ENCODE measurements at regions not wholly inside any gene's neighbourhood (a gene's known extent, or its start where the extent isn't known, plus 50 kb on each side); places are given as distances from the start of the nearest gene placed in this dataset.
A peak's percentile ranks its signal among the peaks of the same experiment; 100 is the strongest.

GRCh38 chr4:27412613-27413012 is 552.0 kb downstream of the STIM2 start:
- Histone ChIP-seq H3K4me3 (no peak overlapping the region), H3K36me3 (no peaks in the 10 kb centered on the region), H3K4me1 (no peaks in the 10 kb centered on the region), H3K27ac (no peak overlapping the region), H3K9me3 (peaks cover 0 to 13% (median 10%) of the 10 kb centered on the region in 4 donors), H3K27me3 (no peaks in the 10 kb centered on the region)
- no peak for DNase-seq
- intact Hi-C loops (cut with DNase I; ENCODE audit: low total_unique reads), result no loop called here
- TF ChIP-seq POLR2A (IDR thresholded peaks at IDR 0.05), result no peak
- no peak for TF ChIP-seq POLR2AphosphoS5 (IDR thresholded peaks at IDR 0.05)
- no peak for TF ChIP-seq EP300 (IDR thresholded peaks at IDR 0.05)
- TF ChIP-seq CTCF (IDR thresholded peaks at IDR 0.05), result no peak
- WGBS, 5 donors, result 89 to 97% (median 94%) methylated on average over 1 of the region's 1 CpG

GRCh38 chr4:27414887-27415731 is 554.5 kb downstream of the STIM2 start:
- 35 to 49% (median 40%) methylated on average over 3 of the region's 3 CpGs for WGBS, 5 donors
- Histone ChIP-seq H3K4me3 (no peak overlapping the region), H3K9me3 (peaks cover 0 to 20% (median 16%) of the 10 kb centered on the region in 4 donors), H3K36me3 (no peaks in the 10 kb centered on the region), H3K4me1 (no peaks in the 10 kb centered on the region), H3K27ac (no peak overlapping the region), H3K27me3 (no peaks in the 10 kb centered on the region)
- TF ChIP-seq POLR2A (IDR thresholded peaks at IDR 0.05) (no peak), CTCF (IDR thresholded peaks at IDR 0.05) (no peak), EP300 (IDR thresholded peaks at IDR 0.05) (no peak), POLR2AphosphoS5 (IDR thresholded peaks at IDR 0.05) (no peak)
- no peak for DNase-seq
- intact Hi-C loops (cut with DNase I; ENCODE audit: low total_unique reads), result no loop called here

DNA sequence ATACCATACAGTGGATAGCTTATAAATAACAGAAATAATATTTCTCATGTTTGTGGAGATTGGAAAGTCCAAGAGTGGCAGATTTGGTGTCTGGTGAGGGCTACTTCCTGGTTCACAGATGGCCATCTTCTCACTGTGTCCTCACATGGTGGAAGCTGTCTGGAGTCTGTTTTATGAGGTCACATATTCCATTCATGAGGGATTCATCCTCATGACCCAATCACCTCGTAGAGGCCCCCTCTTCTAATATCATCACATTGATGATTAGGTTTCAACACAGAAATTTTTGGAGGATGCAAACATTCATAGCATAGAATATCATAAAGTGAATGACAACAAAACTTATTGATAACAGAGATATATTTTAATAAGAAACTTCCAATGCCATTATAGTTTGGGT is 568.0 kb downstream of the STIM2 start:
- Histone ChIP-seq H3K36me3 (no peaks in the 10 kb centered on the region), H3K9me3 (no peaks in the 10 kb centered on the region), H3K27me3 (no peaks in the 10 kb centered on the region), H3K27ac (no peak overlapping the region), H3K4me1 (no peaks in the 10 kb centered on the region), H3K4me3 (no peak overlapping the region)
- no peak for DNase-seq
- TF ChIP-seq POLR2A (IDR thresholded peaks at IDR 0.05), result no peak
- no peak for TF ChIP-seq CTCF (IDR thresholded peaks at IDR 0.05)
- TF ChIP-seq EP300 (IDR thresholded peaks at IDR 0.05), result no peak
- TF ChIP-seq POLR2AphosphoS5 (IDR thresholded peaks at IDR 0.05), result no peak
- 46 to 67% (median 54%) methylated on average over 1 of the region's 1 CpG for WGBS, 5 donors
- intact Hi-C loops (cut with DNase I; ENCODE audit: low total_unique reads), result no loop called here

- TF ChIP-seq EP300 (IDR thresholded peaks at IDR 0.05), result no peak
- no peak for TF ChIP-seq POLR2AphosphoS5 (IDR thresholded peaks at IDR 0.05)
- no peak for TF ChIP-seq POLR2A (IDR thresholded peaks at IDR 0.05)
- TF ChIP-seq CTCF (IDR thresholded peaks at IDR 0.05), result no peak
- peak in 1 of 2 donors; percentile 16 for DNase-seq
- no peak overlapping the region for H3K4me3 ChIP-seq
- WGBS, 5 donors, result 69 to 76% (median 73%) methylated on average over 5 of the region's 5 CpGs
- no peak overlapping the region for H3K27ac ChIP-seq
- intact Hi-C loops (cut with DNase I; ENCODE audit: low total_unique reads), result no loop called here
- no peaks in the 10 kb centered on the region for H3K4me1 ChIP-seq
- no peaks in the 10 kb centered on the region for H3K9me3 ChIP-seq
- no peaks in the 10 kb centered on the region for H3K27me3 ChIP-seq
- H3K36me3 ChIP-seq, result no peaks in the 10 kb centered on the region
Observed at GRCh38 chr4:27429364-27429871, 568.8 kb downstream of the STIM2 start.
